ENCODE measurements at regions not wholly inside any gene's neighbourhood (a gene's known extent, or its start where the extent isn't known, plus 50 kb on each side); places are given as distances from the start of the nearest gene placed in this dataset.
A peak's percentile ranks its signal among the peaks of the same experiment; 100 is the strongest.
"Not testable (repeated sequence)": the region's sequence is repeated elsewhere in the genome, so short reads cannot be mapped to it uniquely, and the experiment has no call there.

GRCh38 chr4:148843625-148844024, 401.4 kb upstream of the NR3C2 start:
- Mint-ChIP-seq H3K4me1 (no peaks in the 10 kb centered on the region), H3K9me3 (peaks cover 0 to 6% (median 0%) of the 10 kb centered on the region in 7 donors), H3K36me3 (no peaks in the 10 kb centered on the region), H3K27ac (no peak overlapping the region), H3K4me3 (no peak overlapping the region), H3K27me3 (no peaks in the 10 kb centered on the region)
- DNase-seq (no peak), ATAC-seq (ENCODE audit: low read depth in 2 of 2) (no peak)

GRCh38 chr4:148842843-148843242, 400.6 kb upstream of the NR3C2 start:
- no peak overlapping the region for H3K4me3 Mint-ChIP-seq
- DNase-seq (no peak), ATAC-seq (ENCODE audit: low read depth in 2 of 2) (no peak)
- H3K27me3 Mint-ChIP-seq = no peaks in the 10 kb centered on the region
- no peaks in the 10 kb centered on the region for H3K4me1 Mint-ChIP-seq
- no peaks in the 10 kb centered on the region for H3K36me3 Mint-ChIP-seq
- no peak overlapping the region for H3K27ac Mint-ChIP-seq
- peaks cover 0 to 6% (median 1%) of the 10 kb centered on the region in 7 donors for H3K9me3 Mint-ChIP-seq

GRCh38 chr4:148837571-148837970, 395.4 kb upstream of the NR3C2 start:
- not testable (repeated sequence) for H3K27me3 Mint-ChIP-seq; H3K27ac Mint-ChIP-seq; H3K36me3 Mint-ChIP-seq; DNase-seq; ATAC-seq (ENCODE audit: low read depth in 2 of 2); H3K9me3 Mint-ChIP-seq; H3K4me3 Mint-ChIP-seq
- peaks cover 20 to 25% (median 22%) of the 10 kb centered on the region in 3 donors for H3K4me1 Mint-ChIP-seq

GRCh38 chr4:148834804-148835631, 392.8 kb upstream of the NR3C2 start:
- Mint-ChIP-seq H3K9me3 (peaks cover 0 to 10% (median 4%) of the 10 kb centered on the region in 7 donors), H3K27ac (peak overlapping the region; percentile 69 to 94 (median 88))

GRCh38 chr4:148831945-148832344, 389.7 kb upstream of the NR3C2 start:
- Mint-ChIP-seq H3K4me3 (no peak overlapping the region), H3K27me3 (no peaks in the 10 kb centered on the region), H3K36me3 (peaks cover 0 to 14% of the 10 kb centered on the region in 2 donors), H3K4me1 (peaks cover 20 to 25% (median 22%) of the 10 kb centered on the region in 3 donors), H3K27ac (no peak overlapping the region), H3K9me3 (peaks cover 0 to 12% (median 6%) of the 10 kb centered on the region in 7 donors)
- DNase-seq (no peak), ATAC-seq (ENCODE audit: low read depth in 2 of 2) (no peak)

More at GRCh38 chr4:148834804-148835631, 392.8 kb upstream of the NR3C2 start:
- peak; percentile 91 to 94 for ATAC-seq (ENCODE audit: low read depth in 2 of 2)
- peak; percentile 35 for DNase-seq
- Mint-ChIP-seq H3K27me3 (no peaks in the 10 kb centered on the region), H3K4me3 (peak overlapping the region; percentile 73 to 91 (median 83)), H3K36me3 (peaks cover 0 to 5% of the 10 kb centered on the region in 2 donors), H3K4me1 (peaks cover 20 to 25% (median 22%) of the 10 kb centered on the region in 3 donors)

- peaks cover 0 to 22% of the 10 kb centered on the region in 2 donors for H3K36me3 Mint-ChIP-seq
- no peak overlapping the region for H3K27ac Mint-ChIP-seq
- no peak for ATAC-seq (ENCODE audit: low read depth in 2 of 2)
These were observed 386.1 kb upstream of the NR3C2 start for GRCh38 chr4:148828291-148828690.

GRCh38 chr4:148827781-148828180, 385.6 kb upstream of the NR3C2 start:
- Mint-ChIP-seq H3K4me3 (no peak overlapping the region), H3K27me3 (no peaks in the 10 kb centered on the region), H3K36me3 (peaks cover 0 to 22% of the 10 kb centered on the region in 2 donors), H3K4me1 (peaks cover 0 to 1% (median under 1%) of the 10 kb centered on the region in 3 donors), H3K9me3 (peaks cover 0 to 16% (median 5%) of the 10 kb centered on the region in 7 donors), H3K27ac (no peak overlapping the region)
- no peak for DNase-seq
- no peak for ATAC-seq (ENCODE audit: low read depth in 2 of 2)

More at GRCh38 chr4:148828291-148828690, 386.1 kb upstream of the NR3C2 start:
- Mint-ChIP-seq H3K9me3 (peaks cover 0 to 16% (median 5%) of the 10 kb centered on the region in 7 donors), H3K4me1 (peaks cover 0 to 6% (median 5%) of the 10 kb centered on the region in 3 donors), H3K27me3 (no peaks in the 10 kb centered on the region), H3K4me3 (no peak overlapping the region)
- DNase-seq = no peak

- Mint-ChIP-seq H3K4me1 (no peaks in the 10 kb centered on the region), H3K27me3 (peaks cover 0 to 3% (median 0%) of the 10 kb centered on the region in 3 donors), H3K9me3 (peaks cover 0 to 13% (median 3%) of the 10 kb centered on the region in 7 donors), H3K36me3 (peaks cover 0 to 8% of the 10 kb centered on the region in 2 donors), H3K27ac (no peak overlapping the region), H3K4me3 (no peak overlapping the region)
- ATAC-seq (ENCODE audit: low read depth in 2 of 2) (no peak), DNase-seq (no peak)
These were observed 381.2 kb upstream of the NR3C2 start for GRCh38 chr4:148823419-148823769.

- peaks cover 0 to 3% (median 0%) of the 10 kb centered on the region in 3 donors for H3K27me3 Mint-ChIP-seq
- H3K4me3 Mint-ChIP-seq = no peak overlapping the region
- DNase-seq (no peak), ATAC-seq (ENCODE audit: low read depth in 2 of 2) (no peak)
- peaks cover 0 to 13% (median 4%) of the 10 kb centered on the region in 7 donors for H3K9me3 Mint-ChIP-seq
- no peak overlapping the region for H3K27ac Mint-ChIP-seq
- no peaks in the 10 kb centered on the region for H3K4me1 Mint-ChIP-seq
- H3K36me3 Mint-ChIP-seq = peaks cover 0 to 8% of the 10 kb centered on the region in 2 donors
These were observed 380.6 kb upstream of the NR3C2 start for GRCh38 chr4:148822572-148823418.

GRCh38 chr4:148814030-148814429, 371.8 kb upstream of the NR3C2 start:
- H3K36me3 Mint-ChIP-seq = peaks cover 7 to 9% of the 10 kb centered on the region in 2 donors
- no peak overlapping the region for H3K27ac Mint-ChIP-seq
- H3K4me1 Mint-ChIP-seq = no peaks in the 10 kb centered on the region
- H3K27me3 Mint-ChIP-seq = peaks cover 0 to 12% (median 6%) of the 10 kb centered on the region in 3 donors
- ATAC-seq (ENCODE audit: low read depth in 2 of 2) (no peak), DNase-seq (no peak)
- no peak overlapping the region for H3K4me3 Mint-ChIP-seq
- peaks cover 0 to 19% (median 13%) of the 10 kb centered on the region in 7 donors for H3K9me3 Mint-ChIP-seq

- no peak overlapping the region for H3K4me3 Mint-ChIP-seq
- H3K36me3 Mint-ChIP-seq = peaks cover 7 to 9% of the 10 kb centered on the region in 2 donors
- no peak overlapping the region for H3K27ac Mint-ChIP-seq
- ATAC-seq (ENCODE audit: low read depth in 2 of 2) (no peak), DNase-seq (no peak)
- H3K9me3 Mint-ChIP-seq = peaks cover 0 to 19% (median 13%) of the 10 kb centered on the region in 7 donors
- H3K27me3 Mint-ChIP-seq = peaks cover 0 to 12% (median 6%) of the 10 kb centered on the region in 3 donors
- H3K4me1 Mint-ChIP-seq = no peaks in the 10 kb centered on the region
These were observed 371.1 kb upstream of the NR3C2 start for GRCh38 chr4:148813289-148813688.

- no peak overlapping the region for H3K4me3 Mint-ChIP-seq
- ATAC-seq (ENCODE audit: low read depth in 2 of 2) = no peak
These were observed 369.9 kb upstream of the NR3C2 start for GRCh38 chr4:148812101-148812500.

GRCh38 chr4:148810461-148810860, 368.2 kb upstream of the NR3C2 start:
- peaks cover 8 to 13% (median 12%) of the 10 kb centered on the region in 3 donors for H3K27me3 Mint-ChIP-seq
- no peak overlapping the region for H3K4me3 Mint-ChIP-seq
- H3K27ac Mint-ChIP-seq = no peak overlapping the region
- no peak for DNase-seq
- no peaks in the 10 kb centered on the region for H3K4me1 Mint-ChIP-seq
- H3K9me3 Mint-ChIP-seq = peaks cover 0 to 26% (median 5%) of the 10 kb centered on the region in 7 donors
- peaks cover under 1 to 7% of the 10 kb centered on the region in 2 donors for H3K36me3 Mint-ChIP-seq
- ATAC-seq (ENCODE audit: low read depth in 2 of 2) = no peak

More at GRCh38 chr4:148812101-148812500, 369.9 kb upstream of the NR3C2 start:
- H3K27ac Mint-ChIP-seq = no peak overlapping the region
- DNase-seq = no peak
- H3K27me3 Mint-ChIP-seq = peaks cover 6 to 12% (median 11%) of the 10 kb centered on the region in 3 donors
- H3K9me3 Mint-ChIP-seq = peaks cover 2 to 17% (median 10%) of the 10 kb centered on the region in 7 donors
- no peaks in the 10 kb centered on the region for H3K4me1 Mint-ChIP-seq
- H3K36me3 Mint-ChIP-seq = peaks cover 7 to 9% of the 10 kb centered on the region in 2 donors

Measured in naive B cell (primary cell).